DND-41 (cell line): ENCODE measurements at regions not wholly inside any gene's neighbourhood (a gene's known extent, or its start where the extent isn't known, plus 50 kb on each side); places are given as distances from the start of the nearest gene placed in this dataset.

Source experiments
- ATAC-seq: fragments of 200-7000 bp; cut with Tn5 transposase; 3 replicates; pipeline ENCODE4 v1.9.1; 2021; ENCODE audit warnings: low read depth; ENCODE audit not compliant: insufficient read depth
- DNase-seq: peaks from one replicate; pipeline ENCODE4 v3.0.0-alpha.2; 2020
- H2AFZ ChIP-seq: 2 replicates; pipeline ENCODE4 v1.6.0; 2012; ENCODE audit warnings: low read depth, low read length
- H3K27ac ChIP-seq: 2 replicates; pipeline ENCODE4 v1.5.1; 2012; ENCODE audit warnings: low read length, inconsistent platforms
- H3K27me3 ChIP-seq: fragments of 200-600 bp; sonication (generic); 2 replicates; pipeline ENCODE4 v1.6.0; 2012; ENCODE audit warnings: low read length, mild to moderate bottlenecking, inconsistent platforms; ENCODE audit not compliant: insufficient read depth, poor library complexity
- H3K36me3 ChIP-seq: 2 replicates; pipeline ENCODE4 v1.5.1; 2012; ENCODE audit warnings: low read length, inconsistent platforms; ENCODE audit not compliant: insufficient read depth
- H3K4me1 ChIP-seq: 2 replicates; pipeline ENCODE4 v1.5.1; 2012; ENCODE audit warnings: mild to moderate bottlenecking, low read length; ENCODE audit not compliant: insufficient read depth
- H3K4me2 ChIP-seq: 2 replicates; pipeline ENCODE4 v1.6.0; 2012; ENCODE audit warnings: mild to moderate bottlenecking, moderate library complexity, low read length, inconsistent platforms; ENCODE audit not compliant: insufficient read depth
- H3K4me3 ChIP-seq, 2 experiments: fragments of 200-600 bp in 1 of 2; shearing (Covaris generic) in 1 of 2; 2 replicates each; pipeline ENCODE4 v1.5.1; 2012 to 2016; ENCODE audit warnings: inconsistent platforms in 2 of 2, low read length in 2 of 2, mild to moderate bottlenecking in 2 of 2, low read depth in 1 of 2, moderate library complexity in 1 of 2
- H3K79me2 ChIP-seq: 2 replicates; pipeline ENCODE4 v1.6.0; 2012; ENCODE audit warnings: low read length, inconsistent platforms; ENCODE audit not compliant: insufficient read depth
- H3K9ac ChIP-seq: 2 replicates; pipeline ENCODE4 v1.6.0; 2012; ENCODE audit warnings: low read depth, mild to moderate bottlenecking, inconsistent platforms, low read length, moderate library complexity
- H3K9me3 ChIP-seq: 2 replicates; pipeline ENCODE4 v1.5.1; 2012; ENCODE audit warnings: low read length, moderate library complexity, mild to moderate bottlenecking, inconsistent platforms; ENCODE audit not compliant: insufficient read depth, severe bottlenecking
- H4K20me1 ChIP-seq: 2 replicates; pipeline ENCODE4 v1.6.0; 2012; ENCODE audit warnings: low read length; ENCODE audit not compliant: insufficient read depth
- EZH2 ChIP-seq: IDR thresholded peaks from 3 replicates; pipeline ENCODE4 v1.6.1; 2012; ENCODE audit warnings: borderline replicate concordance, low read depth, mild to moderate bottlenecking, moderate library complexity, low read length, inconsistent platforms; ENCODE audit not compliant: severe bottlenecking
- TF ChIP-seq, protein P1 (sequence below): IDR thresholded peaks from 2 replicates; pipeline ENCODE4 v1.5.1; 2012; ENCODE audit warnings: borderline replicate concordance, low read length, moderate library complexity, mild to moderate bottlenecking; ENCODE audit not compliant: poor library complexity, severe bottlenecking; ENCODE audit errors: extremely low read depth

- no peak for ATAC-seq
- no peaks in the 10 kb centered on the region for H3K27me3 ChIP-seq
- H3K27ac ChIP-seq, result no peak overlapping the region
- no peak overlapping the region for H3K4me3 ChIP-seq
- no peak for TF ChIP-seq EZH2
- TF ChIP-seq, protein P1, sequence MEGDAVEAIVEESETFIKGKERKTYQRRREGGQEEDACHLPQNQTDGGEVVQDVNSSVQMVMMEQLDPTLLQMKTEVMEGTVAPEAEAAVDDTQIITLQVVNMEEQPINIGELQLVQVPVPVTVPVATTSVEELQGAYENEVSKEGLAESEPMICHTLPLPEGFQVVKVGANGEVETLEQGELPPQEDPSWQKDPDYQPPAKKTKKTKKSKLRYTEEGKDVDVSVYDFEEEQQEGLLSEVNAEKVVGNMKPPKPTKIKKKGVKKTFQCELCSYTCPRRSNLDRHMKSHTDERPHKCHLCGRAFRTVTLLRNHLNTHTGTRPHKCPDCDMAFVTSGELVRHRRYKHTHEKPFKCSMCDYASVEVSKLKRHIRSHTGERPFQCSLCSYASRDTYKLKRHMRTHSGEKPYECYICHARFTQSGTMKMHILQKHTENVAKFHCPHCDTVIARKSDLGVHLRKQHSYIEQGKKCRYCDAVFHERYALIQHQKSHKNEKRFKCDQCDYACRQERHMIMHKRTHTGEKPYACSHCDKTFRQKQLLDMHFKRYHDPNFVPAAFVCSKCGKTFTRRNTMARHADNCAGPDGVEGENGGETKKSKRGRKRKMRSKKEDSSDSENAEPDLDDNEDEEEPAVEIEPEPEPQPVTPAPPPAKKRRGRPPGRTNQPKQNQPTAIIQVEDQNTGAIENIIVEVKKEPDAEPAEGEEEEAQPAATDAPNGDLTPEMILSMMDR, result no peak
- no peaks in the 10 kb centered on the region for H3K79me2 ChIP-seq
- no peak overlapping the region for H3K9ac ChIP-seq
- H4K20me1 ChIP-seq, result no peaks in the 10 kb centered on the region
- no peaks in the 10 kb centered on the region for H3K9me3 ChIP-seq
- H2AFZ ChIP-seq, result no peak overlapping the region
- DNase-seq, result no peak
- no peaks in the 10 kb centered on the region for H3K36me3 ChIP-seq
- no peaks in the 10 kb centered on the region for H3K4me1 ChIP-seq
- no peak overlapping the region for H3K4me2 ChIP-seq
Measured at GRCh38 chr17:72510351-72511016, 389.7 kb downstream of the SOX9 start.

- no peak overlapping the region for H2AFZ ChIP-seq
- H3K4me3 ChIP-seq, result no peak overlapping the region
- H3K27ac ChIP-seq, result no peak overlapping the region
- no peaks in the 10 kb centered on the region for H3K79me2 ChIP-seq
- H3K4me1 ChIP-seq, result no peaks in the 10 kb centered on the region
- no peaks in the 10 kb centered on the region for H3K36me3 ChIP-seq
- H3K4me2 ChIP-seq, result no peak overlapping the region
- no peaks in the 10 kb centered on the region for H3K9me3 ChIP-seq
- H3K9ac ChIP-seq, result no peak overlapping the region
- H3K27me3 ChIP-seq, result no peaks in the 10 kb centered on the region
- no peaks in the 10 kb centered on the region for H4K20me1 ChIP-seq
- TF ChIP-seq, protein P1, result no peak
- TF ChIP-seq EZH2, result no peak
- no peak for ATAC-seq
- no peak for DNase-seq
Measured at GRCh38 chr17:72511242-72511641, 390.4 kb downstream of the SOX9 start.

GRCh38 chr17:72511874-72512273, 391.1 kb downstream of the SOX9 start:
- Histone ChIP-seq H3K4me3 (no peak overlapping the region), H3K36me3 (no peaks in the 10 kb centered on the region), H2AFZ (no peak overlapping the region), H4K20me1 (no peaks in the 10 kb centered on the region), H3K27ac (no peak overlapping the region), H3K79me2 (no peaks in the 10 kb centered on the region), H3K27me3 (no peaks in the 10 kb centered on the region), H3K9ac (no peak overlapping the region), H3K9me3 (no peaks in the 10 kb centered on the region), H3K4me2 (no peak overlapping the region), H3K4me1 (no peaks in the 10 kb centered on the region)
- no peak for ATAC-seq
- no peak for DNase-seq
- no peak for TF ChIP-seq EZH2
- TF ChIP-seq, protein P1, result no peak
